K562 (cell line): ENCODE measurements at regions not wholly inside any gene's neighbourhood (a gene's known extent, or its start where the extent isn't known, plus 50 kb on each side); places are given as distances from the start of the nearest gene placed in this dataset.
A peak's percentile ranks its signal among the peaks of the same experiment; 100 is the strongest.

Source experiments
- ATF7 ChIP-seq: fragments of 450-650 bp; IDR thresholded peaks from 2 replicates; pipeline ENCODE4 v1.7.1; 2014; ENCODE audit warnings: mild to moderate bottlenecking, moderate library complexity
- BRD9 ChIP-seq: fragments of 450-650 bp; IDR thresholded peaks from 2 replicates; pipeline ENCODE4 v1.6.1; 2018; ENCODE audit warnings: low read depth; ENCODE audit not compliant: partially characterized antibody
- IFI16 ChIP-seq: fragments of 250-450 bp; sonication (Bioruptor Pico); IDR thresholded peaks from 2 replicates; pipeline ENCODE4 v2.1.2; 2022; ENCODE audit warnings: mild to moderate bottlenecking, inconsistent platforms
- JUN ChIP-seq, 2 experiments: sonication (generic) in 1 of 2; formaldehyde crosslinking in 1 of 2; IDR thresholded peaks; 2 replicates each; pipeline versions ENCODE4 v1.6.1 to v1.8.0; 2012 to 2022; ENCODE audit warnings: borderline replicate concordance in 2 of 2, mild to moderate bottlenecking in 2 of 2, improper control_type of control experiment in 1 of 2, low read depth in 1 of 2, low read length in 1 of 2, missing genetic modification reagents in 1 of 2
- L3MBTL2 ChIP-seq: fragments of 450-650 bp; IDR thresholded peaks from 2 replicates; pipeline ENCODE4 v1.6.1; 2016; ENCODE audit warnings: mild to moderate bottlenecking, moderate library complexity
- MCM7 ChIP-seq, 2 experiments: fragments of 450-650 bp; IDR thresholded peaks; 2 replicates each; pipeline ENCODE4 v1.6.1; 2016 to 2018
- RAD21 ChIP-seq, 2 experiments: fragments of 250-450 bp in 1 of 2; fragments of 450-650 bp in 1 of 2; sonication (Bioruptor Pico) in 1 of 2; formaldehyde crosslinking in 1 of 2; IDR thresholded peaks in 1 of 2; conservative IDR thresholded peaks in 1 of 2; 2 replicates each; pipeline versions ENCODE4 v1.4.0 to v1.8.0; 2020 to 2022; ENCODE audit warnings: mild to moderate bottlenecking in 2 of 2, moderate library complexity in 1 of 2
- REST ChIP-seq, 2 experiments: fragments of 450-650 bp; formaldehyde crosslinking in 1 of 2; IDR thresholded peaks; 2 replicates each; pipeline versions ENCODE4 v1.4.0 to v1.6.1; 2014 to 2020; ENCODE audit warnings: mild to moderate bottlenecking in 2 of 2, borderline replicate concordance in 1 of 2, low read depth in 1 of 2
- SMC3 ChIP-seq: conservative IDR thresholded peaks from 2 replicates; pipeline ENCODE4 v1.6.1; 2011; ENCODE audit warnings: low read depth, low read length, improper control_type of control experiment; ENCODE audit not compliant: insufficient read depth
- ZBTB2 ChIP-seq: fragments of 450-650 bp; IDR thresholded peaks from 2 replicates; pipeline ENCODE4 v1.6.1; 2016; ENCODE audit warnings: antibody characterized with exemption
- ZBTB33 ChIP-seq: sonication (generic); formaldehyde crosslinking; IDR thresholded peaks from 2 replicates; pipeline ENCODE4 v1.8.1; 2023; ENCODE audit warnings: mild to moderate bottlenecking, missing genetic modification reagents
- ZNF197 ChIP-seq: fragments of 200-800 bp; sonication (Bioruptor generic); IDR thresholded peaks from 2 replicates; pipeline ENCODE4 v1.6.1; 2016; ENCODE audit warnings: low read depth, missing genetic modification characterization, missing compliant biosample characterization
- ZSCAN29 ChIP-seq: fragments of 450-650 bp; IDR thresholded peaks from 2 replicates; pipeline ENCODE4 v1.6.1; 2017

- TF ChIP-seq REST (IDR thresholded peaks at IDR 0.05; ENCODE audit: borderline replicate concordance) (peak; percentile 38; the same call in 1 of the 2 replicates), REST (CRISPR knock-in tag; IDR thresholded peaks at IDR 0.05; ENCODE audit: low read depth) (no peak), ATF7 (no peak), L3MBTL2 (no peak), JUN (IDR thresholded peaks at IDR 0.05; ENCODE audit: borderline replicate concordance, low read depth, low read length) (no peak), JUN (CRISPR knock-in tag; IDR thresholded peaks at IDR 0.05; ENCODE audit: borderline replicate concordance) (no peak), ZNF197 (no peak), ZBTB2 (no peak), ZSCAN29 (no peak), ZBTB33 (CRISPR knock-in tag) (no peak), RAD21 (CRISPR knock-in tag; conservative IDR thresholded peaks at IDR 0.05 in 1 of 2, IDR thresholded peaks at IDR 0.05 in 1 of 2) (peak; percentile 41 to 71), IFI16 (no peak), MCM7 (IDR thresholded peaks at IDR 0.05) (no peak), SMC3 (0 out of 2 replicates have a peak, but pooled peaks have one; percentile 11), BRD9 (no peak)
These were observed 339.8 kb upstream of the PSMD7 start (continued) for GRCh38 chr16:73956587-73957494.
